ENCODE measurements at regions not wholly inside any gene's neighbourhood (a gene's known extent, or its start where the extent isn't known, plus 50 kb on each side); places are given as distances from the start of the nearest gene placed in this dataset.
"Not testable (repeated sequence)": the region's sequence is repeated elsewhere in the genome, so short reads cannot be mapped to it uniquely, and the experiment has no call there.

DNA sequence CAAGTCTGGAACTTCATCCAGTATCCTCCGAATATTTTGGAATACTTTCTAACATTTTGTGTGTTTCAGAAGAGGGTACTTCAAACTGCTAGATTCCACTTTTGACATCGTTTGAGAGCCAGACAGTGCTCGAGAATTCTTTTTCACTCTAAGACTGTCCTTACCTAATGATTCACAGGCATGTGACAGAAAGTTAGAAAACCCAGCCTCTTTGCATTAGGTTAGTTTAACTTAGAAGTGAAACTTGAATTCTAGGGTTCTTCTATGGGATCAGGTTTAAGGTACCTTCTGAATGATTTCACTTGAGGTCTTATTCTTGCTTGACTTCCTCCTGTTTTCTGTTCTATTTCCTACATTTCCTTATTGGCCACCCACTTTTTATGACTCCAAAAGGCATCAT, 431.8 kb downstream of the SLC6A15 start:
- no peak for DNase-seq

DNA sequence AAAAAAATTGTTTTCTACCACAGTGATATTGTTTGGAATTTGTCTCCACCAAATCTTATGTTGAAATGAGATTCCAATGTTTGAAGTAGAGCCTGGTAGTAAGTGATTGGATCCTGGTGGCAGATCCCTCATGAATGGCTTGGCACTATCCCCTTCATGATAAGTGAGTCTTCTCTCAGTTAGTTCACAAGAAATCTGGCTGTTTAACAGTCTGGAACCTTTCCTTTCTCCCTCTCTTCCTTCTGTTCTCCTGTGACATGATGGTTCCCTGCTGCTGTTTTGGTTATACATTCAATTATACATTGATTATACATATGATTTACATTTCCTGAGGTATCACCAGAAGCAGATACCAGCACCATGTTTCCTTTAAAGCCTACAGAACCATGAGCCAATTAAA, 442.2 kb downstream of the SLC6A15 start:
- no peak for DNase-seq

DNA sequence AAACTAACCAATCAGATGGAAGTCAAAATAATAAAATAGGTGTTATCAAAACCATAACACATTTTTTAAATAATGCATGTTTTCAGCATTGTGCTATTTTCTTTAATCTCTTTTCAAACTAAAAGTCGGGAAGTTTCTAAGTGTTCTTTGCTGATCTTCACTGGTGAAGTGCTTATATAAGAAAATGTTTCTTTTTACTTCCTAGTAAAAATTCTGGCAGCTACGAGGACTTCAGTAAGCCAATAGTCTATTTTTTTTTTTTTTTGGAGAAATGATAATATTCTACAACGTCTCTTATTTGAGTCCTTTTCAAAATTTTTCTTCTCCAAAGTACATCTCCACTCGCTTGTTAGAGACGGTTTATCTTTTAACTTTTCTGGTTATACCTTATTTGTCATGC, 448.0 kb downstream of the SLC6A15 start:
- DNase-seq: no peak

DNA sequence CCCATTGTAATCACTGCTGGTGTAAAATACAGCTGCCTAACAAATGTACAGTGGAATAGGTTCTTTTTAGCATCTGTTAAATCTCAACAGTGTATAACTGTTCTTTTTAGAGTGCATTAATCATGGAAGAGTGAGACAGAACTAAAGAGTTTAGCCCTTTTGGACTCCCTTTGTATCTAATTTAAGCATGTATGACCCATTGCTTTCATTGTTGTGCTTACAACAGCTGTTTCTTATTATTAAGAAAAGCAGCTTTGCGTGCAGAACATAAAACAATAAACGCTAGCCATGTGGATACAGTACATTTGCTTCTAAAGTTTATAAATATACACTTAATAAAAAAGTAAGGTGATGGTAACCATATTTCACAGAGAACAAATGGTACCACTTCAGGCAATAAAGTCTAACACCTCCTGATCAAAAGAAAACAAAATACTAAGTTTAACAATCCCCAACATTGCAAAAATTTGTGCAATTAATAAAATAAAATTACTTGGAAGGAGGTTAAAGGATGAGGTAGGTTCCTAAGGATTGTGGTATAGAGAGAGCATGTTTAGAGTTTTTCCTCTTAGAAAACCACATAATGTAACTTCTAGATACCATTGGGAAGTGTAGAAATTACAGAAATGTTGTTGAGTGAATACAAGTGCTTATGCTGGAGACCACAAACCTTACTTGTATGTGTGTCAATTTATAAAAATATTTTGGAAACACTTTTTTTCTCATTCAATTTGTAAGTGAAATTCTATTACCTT, 448.7 kb downstream of the SLC6A15 start:
- DNase-seq: no peak

DNA sequence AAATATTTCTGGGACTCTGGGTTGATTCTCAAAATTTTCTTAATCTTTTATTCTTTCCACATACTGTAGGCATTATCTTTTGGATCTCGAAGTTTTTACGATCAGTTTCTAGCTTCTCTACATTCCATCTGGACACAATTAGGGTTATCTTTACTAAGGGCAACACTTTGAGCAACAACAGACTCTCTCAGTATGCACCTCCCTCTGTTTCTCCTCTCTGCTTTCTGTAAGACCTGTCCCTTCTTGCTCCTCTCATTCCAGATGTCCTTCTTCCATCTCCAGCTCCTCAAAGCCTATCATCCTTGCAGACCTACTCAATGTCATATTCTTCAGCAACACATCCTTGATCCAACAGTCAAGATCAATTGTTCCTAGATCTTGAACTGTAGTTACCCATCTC, 457.0 kb downstream of the SLC6A15 start:
- DNase-seq: no peak

DNA sequence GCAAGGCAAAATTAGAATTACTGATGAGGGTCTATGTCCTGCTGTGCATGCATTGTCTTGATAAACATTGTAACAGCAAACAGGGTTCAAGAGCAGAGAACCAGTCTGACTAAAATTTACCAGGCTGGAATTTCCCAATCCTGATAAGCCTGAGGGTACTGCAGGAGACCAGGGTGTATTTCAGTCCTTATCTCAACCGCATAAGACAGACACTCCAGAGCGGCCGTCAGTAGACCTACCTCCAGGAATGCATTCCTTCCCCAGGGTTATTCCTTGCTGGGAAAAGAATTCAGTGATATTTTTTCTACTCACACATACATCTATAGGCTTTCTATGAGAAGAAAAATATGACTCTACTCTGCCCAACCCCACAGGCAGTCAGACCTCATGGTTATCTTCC, 466.1 kb downstream of the SLC6A15 start:
- not testable (repeated sequence) for DNase-seq

DNA sequence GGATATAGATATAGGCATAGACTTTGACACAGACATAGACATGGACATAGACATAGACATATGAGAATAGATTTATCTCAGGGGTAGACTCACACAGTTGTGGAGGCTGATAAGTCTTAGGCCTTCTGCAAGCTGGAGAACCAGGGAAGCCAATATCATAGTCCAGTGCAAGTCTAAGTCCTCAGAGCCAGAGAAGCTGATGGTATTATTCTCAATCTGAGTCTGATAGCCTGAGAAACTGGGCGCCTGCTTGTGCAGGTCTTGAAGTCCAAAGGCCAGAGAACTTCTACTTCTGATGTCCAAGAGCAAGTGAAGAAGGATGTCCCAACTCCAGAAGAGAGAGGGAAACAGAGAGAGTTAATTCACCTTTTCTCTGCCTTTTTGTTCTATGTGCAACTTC, 476.5 kb downstream of the SLC6A15 start:
- DNase-seq: no peak

DNA sequence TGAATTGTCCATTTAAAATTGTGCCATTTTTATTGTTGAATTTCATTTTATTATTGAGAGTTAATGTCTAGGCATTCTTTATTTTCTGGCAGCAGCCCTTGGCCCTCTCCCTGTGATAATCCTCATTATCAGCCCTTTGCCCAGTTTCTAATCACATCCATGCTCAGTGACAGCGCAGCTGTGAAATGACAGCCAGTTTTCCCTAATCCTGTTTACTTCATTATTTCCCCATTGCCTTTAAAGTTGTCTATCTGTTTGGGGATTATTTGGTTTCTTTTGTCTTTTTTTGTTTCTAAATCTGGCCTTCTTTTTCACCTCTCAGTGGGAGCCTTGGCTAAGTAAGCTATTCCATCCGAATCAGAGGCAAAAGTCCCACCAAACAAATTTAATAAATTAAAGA, 476.9 kb downstream of the SLC6A15 start:
- DNase-seq: no peak

DNA sequence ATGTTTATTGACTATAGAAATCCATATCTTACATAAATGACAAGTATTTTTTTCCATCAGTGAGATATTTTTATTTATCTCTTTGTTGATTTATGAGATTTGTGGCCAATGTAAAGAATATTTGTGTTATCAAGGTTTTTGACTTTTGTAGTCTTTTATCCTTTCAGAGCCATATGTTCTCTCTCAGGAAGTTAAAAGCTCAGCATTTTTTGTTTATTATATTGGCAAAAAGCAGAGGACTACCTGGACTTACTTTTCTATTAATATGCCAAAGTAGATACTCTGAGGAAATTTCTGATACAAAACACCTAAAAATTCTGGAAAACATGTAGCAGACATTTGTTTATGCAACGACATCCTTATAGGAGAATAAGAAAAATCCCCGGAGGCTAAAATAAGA, 490.3 kb downstream of the SLC6A15 start:
- DNase-seq: no peak

DNA sequence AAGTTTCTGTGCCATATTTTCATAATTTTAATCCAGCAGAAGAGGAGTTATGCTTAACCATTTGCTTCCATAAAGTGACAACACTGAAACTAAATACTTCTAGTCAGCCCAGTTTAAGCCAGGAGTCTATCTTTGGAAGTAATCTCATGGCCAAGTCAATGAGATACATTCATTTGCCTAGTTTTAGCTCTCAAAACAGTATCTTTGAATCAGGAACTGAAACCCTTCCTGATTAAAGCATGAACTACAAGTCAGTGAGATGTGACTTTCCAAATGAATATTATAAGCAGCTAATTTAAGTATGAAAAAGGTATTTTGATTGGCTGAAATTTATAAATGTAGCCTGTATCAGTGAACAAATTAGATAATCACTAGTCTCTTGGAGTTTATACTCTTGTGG, 491.5 kb downstream of the SLC6A15 start:
- DNase-seq: no peak

DNA sequence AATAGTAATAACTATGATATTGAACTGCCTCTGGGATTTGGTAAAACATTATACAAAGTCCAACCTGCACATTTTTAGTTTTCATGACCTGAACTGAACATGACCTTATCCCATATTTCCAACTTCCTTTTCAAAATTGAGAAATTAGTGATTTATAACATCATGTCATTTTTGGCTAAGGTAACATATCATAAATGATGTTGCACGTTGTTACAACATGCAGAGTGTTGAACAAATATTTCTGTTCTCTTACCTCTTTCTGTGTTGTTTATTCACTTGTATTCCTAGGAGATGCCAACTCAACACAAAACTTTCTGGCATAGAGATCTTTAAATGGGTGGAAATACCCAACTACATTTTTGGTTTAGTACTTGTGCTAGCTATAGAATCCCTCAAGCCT, 496.0 kb downstream of the SLC6A15 start:
- no peak for DNase-seq

DNA sequence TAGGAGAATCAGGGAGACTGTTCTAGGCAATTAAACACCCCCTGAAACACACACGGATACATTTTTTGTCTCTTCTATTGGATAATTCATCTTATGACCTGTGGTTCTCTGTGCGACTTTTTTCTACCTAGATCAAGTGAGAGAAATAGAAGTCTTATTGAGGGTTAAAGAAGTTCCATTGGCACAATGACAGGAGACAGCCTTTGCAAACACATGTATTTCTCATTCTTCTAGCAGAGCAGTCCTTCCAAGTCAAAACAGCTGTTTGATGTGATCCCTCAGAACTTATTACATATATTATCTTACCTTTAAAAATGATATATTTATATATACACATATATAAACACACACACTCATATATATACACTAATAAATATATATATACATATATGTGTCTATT, 496.7 kb downstream of the SLC6A15 start:
- no peak for DNase-seq

DNA sequence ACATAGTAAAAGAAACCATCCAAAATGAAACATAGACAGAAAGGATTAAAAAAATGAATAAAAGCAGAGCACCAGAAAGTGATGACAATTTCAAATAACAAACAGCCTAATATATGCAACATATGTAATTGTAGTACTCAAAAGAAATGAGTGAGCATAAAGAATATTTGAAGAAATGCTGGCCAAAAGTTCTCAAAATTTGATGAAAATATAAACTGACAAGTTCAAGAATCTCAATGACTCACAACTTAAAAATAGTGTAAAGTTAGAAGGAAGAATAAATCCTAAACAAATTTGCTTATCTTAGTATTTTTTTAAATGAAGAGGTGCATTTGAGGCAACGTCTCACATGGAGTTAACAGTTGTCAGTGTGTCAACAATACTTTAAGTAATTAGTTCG, 498.9 kb downstream of the SLC6A15 start:
- DNase-seq: no peak

DNA sequence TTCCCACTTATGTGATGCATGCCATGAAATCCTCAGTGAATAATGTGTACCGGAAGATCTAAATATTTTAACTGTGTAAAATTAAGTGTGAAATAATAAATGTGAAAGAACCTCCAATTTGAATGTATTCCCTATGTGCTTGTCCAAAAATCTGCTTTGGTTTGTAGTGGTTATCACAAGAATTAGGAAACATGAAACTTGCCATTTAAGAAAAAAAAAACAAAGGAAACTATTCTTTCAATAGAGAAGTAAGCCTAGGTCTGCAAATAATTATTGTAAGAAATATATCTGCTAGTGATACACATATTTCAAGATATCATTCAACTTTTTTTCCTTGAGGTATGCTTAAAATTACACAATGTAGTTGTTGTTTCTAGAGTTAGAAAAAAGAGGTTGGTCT, 500.4 kb downstream of the SLC6A15 start:
- DNase-seq: no peak

DNA sequence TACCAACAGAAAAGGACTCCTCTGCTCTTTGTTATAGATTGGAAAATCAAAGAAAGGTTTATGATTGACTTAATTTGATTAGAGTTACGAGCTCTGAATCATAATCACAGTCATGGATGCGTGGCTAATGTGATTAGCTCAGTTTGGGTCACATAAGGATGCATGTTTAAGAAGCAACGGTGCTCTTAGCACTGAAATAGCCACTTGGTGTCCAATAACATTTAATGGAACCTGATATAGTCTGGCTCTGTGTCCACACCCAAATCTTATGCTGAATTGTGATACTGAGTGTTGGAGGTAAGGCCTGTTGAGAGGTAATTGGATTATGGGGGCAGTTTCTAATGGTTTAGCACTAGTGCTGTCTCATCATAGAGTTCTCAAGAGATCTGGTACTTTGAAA, 501.6 kb downstream of the SLC6A15 start:
- no peak for DNase-seq

DNA sequence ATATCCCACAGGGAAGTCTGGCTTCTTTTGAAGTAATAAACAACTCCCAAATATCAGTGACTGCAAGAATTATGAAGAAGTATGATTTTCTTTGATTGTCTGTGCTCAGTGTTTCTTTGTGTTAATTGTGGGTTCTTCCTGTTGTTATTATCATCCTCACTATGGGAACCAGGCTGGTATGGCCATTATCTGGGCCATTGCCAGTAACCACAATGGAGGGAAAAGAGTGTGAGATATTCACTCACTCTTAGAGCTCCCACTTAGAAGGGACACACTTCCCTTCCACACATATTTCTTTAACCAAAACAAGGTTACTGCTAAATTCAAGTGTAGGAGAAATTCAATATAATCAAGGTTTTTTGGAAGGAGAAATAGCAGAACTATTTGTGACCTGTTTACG, 503.7 kb downstream of the SLC6A15 start:
- DNase-seq: no peak

DNA sequence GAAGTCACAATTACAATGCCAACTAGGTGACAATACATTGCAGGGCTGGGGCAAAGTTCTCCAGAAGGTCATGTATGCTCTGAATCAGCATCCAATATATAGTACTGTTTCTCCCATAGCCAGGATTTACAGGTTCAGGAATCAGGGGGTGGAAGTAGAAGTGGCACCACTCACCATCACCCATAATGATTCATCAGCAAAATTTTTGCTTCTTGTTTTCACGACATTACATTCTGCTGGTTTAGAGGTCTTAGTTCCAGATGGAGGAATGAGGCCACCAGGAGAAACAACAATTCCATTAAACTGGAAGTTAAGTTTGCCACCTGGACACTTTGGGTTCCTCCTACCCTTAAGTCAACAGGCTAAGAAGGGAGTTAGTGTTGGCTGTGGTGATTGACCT, 505.9 kb downstream of the SLC6A15 start:
- not testable (repeated sequence) for DNase-seq

DNA sequence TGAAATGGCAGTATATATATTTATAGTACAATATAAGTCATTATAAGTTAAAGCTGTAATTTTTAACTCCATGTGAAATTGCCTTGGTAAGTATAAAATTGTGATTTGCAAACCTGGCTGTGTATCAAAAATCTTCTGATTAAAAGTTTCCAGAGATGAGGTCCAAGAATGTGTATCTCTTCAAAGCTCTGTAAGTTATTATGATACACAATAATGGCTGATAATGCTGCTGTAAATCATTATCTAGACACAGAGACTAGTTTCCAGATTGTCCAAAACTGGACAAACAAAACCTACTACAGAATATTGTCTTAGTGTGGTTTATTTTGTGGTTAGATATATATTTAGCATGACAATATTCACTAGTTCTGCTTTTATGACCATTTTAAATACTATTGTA, 514.8 kb downstream of the SLC6A15 start:
- no peak for DNase-seq

DNA sequence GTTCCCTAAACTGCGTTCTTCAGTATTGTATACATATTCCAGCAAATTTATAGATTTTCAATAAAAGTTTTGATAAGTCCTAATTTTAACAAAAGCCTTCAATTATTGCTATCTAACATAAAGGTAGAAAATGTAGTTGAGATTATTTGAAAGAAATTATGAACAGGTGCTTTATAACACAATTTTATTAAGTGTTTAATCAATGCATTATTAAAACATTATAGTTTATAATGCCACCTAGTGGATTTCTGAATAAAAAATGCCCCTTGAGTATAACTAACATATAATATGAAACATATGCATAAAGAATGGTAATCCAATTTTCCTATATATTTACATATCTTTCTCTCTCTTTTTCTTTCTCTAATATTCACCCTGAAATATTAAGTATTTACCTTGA, 515.3 kb downstream of the SLC6A15 start:
- DNase-seq: peak; percentile 23

DNA sequence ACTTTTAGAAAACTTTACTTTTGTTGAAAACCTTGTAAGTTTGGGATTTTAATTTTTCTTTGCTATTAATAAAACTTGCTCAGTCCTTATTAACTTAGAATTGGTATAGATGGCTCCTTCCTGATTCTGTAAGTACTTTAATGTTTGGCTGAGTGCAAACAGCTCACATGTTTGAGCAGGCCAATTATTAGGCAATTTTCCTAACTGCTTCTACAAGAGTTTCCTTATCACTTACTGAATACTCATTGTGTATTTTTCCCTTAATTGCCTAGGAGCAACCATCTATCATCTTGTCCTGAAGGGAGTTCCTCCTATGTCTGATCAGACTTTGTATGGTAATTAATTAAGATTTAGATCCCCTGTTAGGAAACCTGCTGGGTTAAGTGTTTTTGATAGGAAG, 521.4 kb downstream of the SLC6A15 start:
- peak; percentile 51 for DNase-seq

DNA sequence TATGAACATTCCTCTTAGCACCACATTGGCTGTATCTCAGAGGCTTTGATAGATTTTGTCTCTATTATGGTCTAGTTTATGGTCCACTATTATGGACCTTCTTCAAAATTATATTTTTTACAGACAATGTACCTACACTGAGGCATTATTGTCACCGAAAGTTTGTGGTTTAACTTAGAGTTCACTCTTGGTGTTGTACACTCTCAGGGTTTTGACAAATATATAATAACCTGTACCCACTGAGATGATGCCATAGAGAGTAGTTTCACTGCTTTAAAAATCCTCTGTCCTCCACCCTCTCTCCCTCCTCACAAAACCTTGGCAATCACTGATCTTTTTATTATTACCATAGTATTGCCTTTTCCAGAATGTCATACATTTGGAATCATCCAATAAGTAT, 528.2 kb downstream of the SLC6A15 start:
- no peak for DNase-seq

DNA sequence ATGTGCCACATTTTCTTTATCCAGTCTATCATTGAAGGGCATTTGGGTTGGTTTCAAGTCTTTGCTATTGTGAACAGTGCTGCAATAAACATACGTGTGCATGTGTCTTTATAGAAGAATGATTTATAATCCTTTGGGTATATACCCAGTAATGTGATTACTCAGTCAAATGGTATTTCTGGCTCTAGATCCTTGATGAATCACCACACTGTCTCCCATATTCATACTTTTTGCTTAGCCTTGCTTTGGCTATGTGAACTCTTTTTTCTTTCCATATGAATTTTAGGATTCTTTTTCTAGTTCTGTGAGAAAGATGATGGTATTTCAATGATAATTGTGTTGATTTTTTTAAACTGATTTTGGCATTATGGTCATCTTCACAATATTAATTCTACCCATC, 530.1 kb downstream of the SLC6A15 start:
- not testable (repeated sequence) for DNase-seq

DNA sequence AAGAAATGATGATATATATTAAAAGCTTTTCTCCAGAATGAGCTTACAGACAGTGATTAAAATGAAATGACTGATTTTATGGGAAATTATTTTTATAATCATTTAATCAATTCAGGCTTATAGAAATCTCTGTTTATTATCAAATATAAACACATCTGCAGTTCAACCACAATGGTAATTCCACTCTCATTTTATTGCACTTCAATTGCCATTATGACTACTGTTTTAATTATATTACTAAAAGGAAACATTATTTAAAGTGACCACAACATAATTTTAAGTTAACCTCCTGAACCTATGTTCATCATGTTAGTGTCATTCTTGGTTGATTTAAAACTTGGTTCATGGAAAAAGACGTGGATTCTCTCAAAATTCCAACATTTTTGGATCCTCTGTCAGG, 536.3 kb downstream of the SLC6A15 start:
- DNase-seq: no peak

DNA sequence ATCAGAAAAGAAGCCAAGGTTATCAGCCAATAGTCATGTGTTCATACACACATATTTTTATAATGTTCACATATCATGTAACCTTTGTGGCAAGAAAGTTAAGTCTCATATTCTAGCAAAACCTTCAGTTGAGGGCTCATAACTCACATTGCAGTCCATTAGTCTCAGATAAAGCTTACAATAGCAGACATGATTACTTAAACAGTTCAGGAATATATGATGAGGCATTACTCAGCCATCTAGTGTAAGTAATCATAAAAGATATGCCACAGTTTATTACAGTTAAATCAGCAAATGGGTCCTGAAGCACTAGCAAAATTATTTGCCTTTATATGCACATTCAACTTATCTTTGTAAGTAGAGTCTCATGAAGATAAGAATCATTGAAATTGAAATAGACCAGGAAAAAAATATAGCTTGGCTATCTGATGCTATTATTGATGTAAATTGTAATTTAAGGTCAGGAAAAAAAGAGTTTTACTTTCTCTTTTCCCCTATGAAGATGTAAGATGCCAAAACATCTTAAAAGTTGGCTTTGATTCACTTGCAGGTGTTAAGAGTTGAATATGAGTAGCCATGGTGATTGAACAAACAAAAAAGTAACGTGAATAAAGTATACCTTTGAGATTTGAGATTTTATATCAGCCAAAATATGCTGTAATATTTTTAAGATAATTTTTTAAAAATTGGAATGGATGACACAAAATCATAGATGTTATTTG, 537.0 kb downstream of the SLC6A15 start:
- DNase-seq: no peak

DNA sequence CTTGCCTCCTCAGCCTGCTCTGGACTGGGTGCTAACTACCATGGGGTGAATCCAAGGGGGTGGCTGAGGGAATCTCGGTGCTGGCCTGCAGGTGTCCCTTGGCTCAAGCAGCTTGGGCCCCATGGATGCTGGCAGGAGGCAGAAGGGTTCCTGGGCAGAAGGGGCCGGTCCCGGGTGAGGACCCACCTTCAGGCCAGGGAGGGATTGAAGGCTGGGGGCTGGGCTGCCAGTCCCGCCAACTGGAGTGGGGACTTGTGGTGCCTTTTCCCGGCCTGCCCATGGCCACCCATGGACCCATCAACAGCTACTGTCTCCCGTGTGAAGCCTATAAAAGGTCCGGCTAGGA, 550.1 kb downstream of the SLC6A15 start:
- no peak for DNase-seq

Data from NCI-H1105 treated with DMSO at 0.1 percent for 48 hours (cell line).